ENCODE measurements at regions not wholly inside any gene's neighbourhood (a gene's known extent, or its start where the extent isn't known, plus 50 kb on each side); places are given as distances from the start of the nearest gene placed in this dataset.

- no peak for TF ChIP-seq CTCF (IDR thresholded peaks at IDR 0.05)
- no peak for TF ChIP-seq POLR2A (IDR thresholded peaks at IDR 0.05)
Observed at GRCh38 chr14:46054526-46054925, 597.1 kb downstream of the RPL10L start.
